ENCODE measurements at regions not wholly inside any gene's neighbourhood (a gene's known extent, or its start where the extent isn't known, plus 50 kb on each side); places are given as distances from the start of the nearest gene placed in this dataset.

DNA sequence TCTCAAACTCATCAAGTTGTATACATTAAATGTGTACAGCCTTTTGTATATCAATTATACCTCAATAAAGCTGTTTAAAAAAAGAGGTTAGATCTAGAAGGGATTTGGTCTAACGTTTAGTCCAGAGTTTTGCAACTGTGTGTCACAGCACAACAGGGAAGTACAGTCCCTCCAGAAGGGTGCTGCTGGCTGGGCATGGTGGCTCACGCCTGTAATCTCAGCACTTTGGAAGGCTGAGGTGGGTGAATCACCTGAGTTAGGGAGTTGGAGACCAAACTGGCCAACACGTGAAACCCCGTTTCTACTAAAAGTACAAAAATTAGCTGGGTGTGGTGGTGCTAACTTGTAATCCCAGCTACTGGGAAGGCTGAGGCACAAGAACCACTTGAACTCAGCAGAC is 78.3 kb upstream of the HAO2 start:
- DNase-seq: no peak
- in situ Hi-C loops (cut with HindIII; ENCODE audit: low pct_ligation_motif_present, low pct_unique_long_range_greater_than_20kb, low sequenced_read_pairs): no loop called here

- DNase-seq: no peak
- in situ Hi-C loops (cut with HindIII; ENCODE audit: low pct_ligation_motif_present, low pct_unique_long_range_greater_than_20kb, low sequenced_read_pairs): no loop called here
Measured at GRCh38 chr1:119291611-119292206, 76.9 kb upstream of the HAO2 start.

GRCh38 chr1:119293797-119294196 is 74.8 kb upstream of the HAO2 start:
- in situ Hi-C loops (cut with HindIII; ENCODE audit: low pct_ligation_motif_present, low pct_unique_long_range_greater_than_20kb, low sequenced_read_pairs): no loop called here

GRCh38 chr1:119294199-119294598 is 74.4 kb upstream of the HAO2 start:
- in situ Hi-C loops (cut with HindIII; ENCODE audit: low pct_ligation_motif_present, low pct_unique_long_range_greater_than_20kb, low sequenced_read_pairs): no loop called here
- DNase-seq: no peak

More at GRCh38 chr1:119293797-119294196, 74.8 kb upstream of the HAO2 start:
- DNase-seq: no peak

- DNase-seq: no peak
- in situ Hi-C loops (cut with HindIII; ENCODE audit: low pct_ligation_motif_present, low pct_unique_long_range_greater_than_20kb, low sequenced_read_pairs): no loop called here
Measured at GRCh38 chr1:119294722-119295121, 73.9 kb upstream of the HAO2 start.

DNA sequence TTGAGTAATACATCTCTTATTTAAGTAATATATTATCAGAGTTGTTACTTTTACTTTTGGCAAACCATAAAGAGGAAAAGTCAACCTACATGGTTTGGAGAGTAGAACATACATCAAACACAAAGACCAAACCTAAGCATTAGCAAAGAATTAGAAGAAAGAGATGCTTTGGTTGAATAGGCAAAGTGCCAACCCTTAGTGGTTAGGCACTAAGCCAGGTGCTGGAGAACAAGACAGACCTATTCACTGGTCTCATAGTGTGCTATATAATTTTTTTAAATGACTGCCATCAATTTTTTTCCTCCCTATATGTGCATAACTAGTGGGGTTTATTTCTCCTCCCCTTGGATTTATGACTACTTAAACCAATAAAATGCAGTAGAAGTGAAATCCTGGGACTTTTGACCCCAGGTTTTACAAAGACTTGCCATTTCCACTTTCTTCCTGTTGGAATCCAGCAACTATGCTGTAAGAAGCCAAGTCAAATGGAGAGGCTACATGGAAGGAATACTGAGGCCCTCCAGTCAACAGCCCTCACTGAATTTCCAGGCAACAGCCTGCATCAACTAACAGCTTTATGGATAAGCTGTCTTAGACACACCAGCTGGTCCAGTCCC is 69.8 kb upstream of the HAO2 start:
- no peak for DNase-seq
- in situ Hi-C loops (cut with HindIII; ENCODE audit: low pct_ligation_motif_present, low pct_unique_long_range_greater_than_20kb, low sequenced_read_pairs): no loop called here

GRCh38 chr1:119302011-119302410 is 66.6 kb upstream of the HAO2 start:
- in situ Hi-C loops (cut with HindIII; ENCODE audit: low pct_ligation_motif_present, low pct_unique_long_range_greater_than_20kb, low sequenced_read_pairs): no loop called here
- DNase-seq: no peak

DNA sequence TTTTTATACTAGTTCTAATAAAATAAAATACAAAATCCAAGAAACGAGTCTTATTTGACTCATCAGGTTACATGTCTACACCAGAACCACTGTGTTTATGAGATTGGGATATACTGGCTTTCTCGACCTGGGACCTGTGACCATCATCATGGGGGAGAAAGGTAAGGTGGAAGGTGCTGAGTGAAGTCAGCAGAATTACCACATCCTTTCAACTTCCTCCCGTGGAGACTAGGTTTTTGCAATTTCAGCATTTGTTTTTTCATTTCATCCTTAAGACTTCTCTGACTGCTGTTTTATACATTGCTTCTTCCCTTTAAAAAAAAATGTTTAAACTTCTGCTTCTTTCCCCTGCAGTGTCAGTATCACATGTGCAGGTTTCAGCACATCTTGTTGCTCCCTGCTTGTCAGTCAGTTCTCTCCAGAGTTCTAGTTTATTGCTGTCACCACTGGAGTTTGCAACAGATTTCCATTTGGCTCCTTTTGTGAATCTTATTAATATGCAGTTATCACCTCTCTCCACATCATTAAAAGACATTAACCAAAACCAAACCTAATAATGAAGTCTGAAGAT is 60.4 kb upstream of the HAO2 start:
- in situ Hi-C loops (cut with HindIII; ENCODE audit: low pct_ligation_motif_present, low pct_unique_long_range_greater_than_20kb, low sequenced_read_pairs): no loop called here
- DNase-seq: no peak

DNA sequence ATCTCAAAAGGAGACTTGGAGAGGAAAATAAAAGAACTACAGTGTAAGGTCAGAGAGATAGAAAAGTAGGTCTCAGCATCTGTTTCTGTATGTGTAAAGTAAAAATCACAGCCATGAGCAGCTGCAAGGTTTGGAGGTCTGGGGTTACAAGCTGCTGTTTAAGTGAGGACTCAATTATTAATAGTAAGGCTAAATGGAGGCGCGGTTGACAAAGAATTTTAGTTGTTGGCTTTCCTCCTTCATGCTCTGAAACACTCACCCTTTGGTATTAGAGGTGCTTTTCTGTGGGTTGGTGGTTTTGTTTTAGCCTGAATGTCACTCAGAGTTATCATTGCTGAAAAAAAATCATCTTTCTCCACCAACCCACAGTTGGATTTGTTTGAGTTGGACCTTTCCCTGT is 59.8 kb upstream of the HAO2 start:
- in situ Hi-C loops (cut with HindIII; ENCODE audit: low pct_ligation_motif_present, low pct_unique_long_range_greater_than_20kb, low sequenced_read_pairs): no loop called here
- DNase-seq: no peak

GRCh38 chr1:119310301-119310700 is 58.3 kb upstream of the HAO2 start:
- in situ Hi-C loops (cut with HindIII; ENCODE audit: low pct_ligation_motif_present, low pct_unique_long_range_greater_than_20kb, low sequenced_read_pairs): no loop called here
- DNase-seq: no peak

- DNase-seq: no peak
- in situ Hi-C loops (cut with HindIII; ENCODE audit: low pct_ligation_motif_present, low pct_unique_long_range_greater_than_20kb, low sequenced_read_pairs): no loop called here
Measured at GRCh38 chr1:119312500-119312899, 56.1 kb upstream of the HAO2 start.

- no peak for DNase-seq
- in situ Hi-C loops (cut with HindIII; ENCODE audit: low pct_ligation_motif_present, low pct_unique_long_range_greater_than_20kb, low sequenced_read_pairs): no loop called here
Measured at GRCh38 chr1:119314001-119314796, 54.4 kb upstream of the HAO2 start.

DNA sequence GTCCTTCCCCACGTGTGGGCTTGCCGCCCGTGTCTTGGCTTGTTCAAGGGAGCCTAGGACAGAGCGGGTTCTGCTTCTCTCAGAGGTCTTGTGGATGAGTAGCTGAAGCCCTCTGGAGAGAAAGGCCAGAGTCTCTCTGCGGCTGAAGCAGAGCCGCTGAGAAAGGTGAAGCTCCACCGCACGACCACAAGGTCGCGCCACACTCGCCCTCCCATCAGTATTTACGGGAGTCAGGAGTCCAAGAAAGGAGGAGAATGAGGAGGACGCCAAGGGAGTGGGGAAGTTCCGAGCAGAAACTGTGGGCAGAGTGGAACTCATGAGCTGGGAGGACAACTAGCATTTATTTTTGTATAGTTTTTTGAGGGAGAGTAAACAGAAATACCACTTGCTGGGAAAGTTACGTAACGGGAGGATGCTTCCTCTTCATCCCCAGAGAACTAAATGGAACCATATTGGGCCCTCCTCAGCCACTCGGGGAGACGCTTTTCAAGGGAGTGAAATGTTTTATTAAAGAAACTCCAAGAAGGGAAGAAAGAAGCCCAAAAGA is 51.6 kb upstream of the HAO2 start:
- in situ Hi-C loops (cut with HindIII; ENCODE audit: low pct_ligation_motif_present, low pct_unique_long_range_greater_than_20kb, low sequenced_read_pairs): no loop called here
- no peak for DNase-seq

- in situ Hi-C loops (cut with HindIII; ENCODE audit: low pct_ligation_motif_present, low pct_unique_long_range_greater_than_20kb, low sequenced_read_pairs): no loop called here
- no peak for DNase-seq
Measured at GRCh38 chr1:119318466-119319309, 49.9 kb upstream of the HAO2 start.

All from ACHN (cell line).